Bronchial epithelial cell (primary cell): ENCODE measurements at regions not wholly inside any gene's neighbourhood (a gene's known extent, or its start where the extent isn't known, plus 50 kb on each side); places are given as distances from the start of the nearest gene placed in this dataset.
A peak's percentile ranks its signal among the peaks of the same experiment; 100 is the strongest.

Experiments
- DNase-seq: peaks from one replicate; pipeline ENCODE4 v3.0.0-alpha.2; 2010; ENCODE audit warnings: low read depth
- FAIRE-seq: peaks from 2 replicates; lab custom pipeline; 2011; peaks lifted over from hg19 to GRCh38; lab: Jason Lieb, UNC
- H3K27me3 ChIP-seq: 2 replicates; pipeline ENCODE4 v1.5.1; 2011; ENCODE audit warnings: low read length; ENCODE audit not compliant: control insufficient read depth, insufficient read depth
- H3K36me3 ChIP-seq: 2 replicates; pipeline ENCODE4 v1.5.1; 2011; ENCODE audit warnings: low read length; ENCODE audit not compliant: control insufficient read depth, insufficient read depth
- H3K4me3 ChIP-seq: 2 replicates; pipeline ENCODE4 v1.5.1; 2011; ENCODE audit warnings: mild to moderate bottlenecking, low read depth, low read length, control low read depth
- CTCF ChIP-seq: IDR thresholded peaks from 2 replicates; pipeline ENCODE4 v1.5.1; 2011; ENCODE audit warnings: mild to moderate bottlenecking, moderate library complexity, low read length, control low read depth, inconsistent platforms; ENCODE audit not compliant: insufficient read depth, severe bottlenecking

- TF ChIP-seq CTCF: no peak
- Histone ChIP-seq H3K27me3 (no peaks in the 10 kb centered on the region), H3K4me3 (no peak overlapping the region), H3K36me3 (no peaks in the 10 kb centered on the region)
- FAIRE-seq (no peak), DNase-seq (no peak)
These were observed 425.3 kb downstream of the GPATCH2 start for GRCh38 chr1:217205578-217205977.

- no peak overlapping the region for H3K4me3 ChIP-seq
- DNase-seq (no peak), FAIRE-seq (no peak)
- H3K27me3 ChIP-seq: no peaks in the 10 kb centered on the region
- no peak for TF ChIP-seq CTCF
- no peaks in the 10 kb centered on the region for H3K36me3 ChIP-seq
These were observed 434.3 kb downstream of the GPATCH2 start for GRCh38 chr1:217196616-217197015.

- no peak overlapping the region for H3K4me3 ChIP-seq
- no peaks in the 10 kb centered on the region for H3K36me3 ChIP-seq
- DNase-seq (peak; percentile 65), FAIRE-seq (no peak)
- H3K27me3 ChIP-seq: no peaks in the 10 kb centered on the region
- no peak for TF ChIP-seq CTCF
These were observed 437.7 kb downstream of the GPATCH2 start for GRCh38 chr1:217193151-217193550.

GRCh38 chr1:217191441-217191840, 439.4 kb downstream of the GPATCH2 start:
- Histone ChIP-seq H3K36me3 (no peaks in the 10 kb centered on the region), H3K27me3 (no peaks in the 10 kb centered on the region), H3K4me3 (no peak overlapping the region)
- TF ChIP-seq CTCF: no peak
- DNase-seq (peak; percentile 22), FAIRE-seq (no peak)

GRCh38 chr1:217190359-217190758, 440.5 kb downstream of the GPATCH2 start:
- DNase-seq: no peak
- no peak for FAIRE-seq
- TF ChIP-seq CTCF: no peak

GRCh38 chr1:217189362-217189761, 441.5 kb downstream of the GPATCH2 start:
- Histone ChIP-seq H3K27me3 (no peaks in the 10 kb centered on the region), H3K4me3 (no peak overlapping the region), H3K36me3 (no peaks in the 10 kb centered on the region)
- DNase-seq (no peak), FAIRE-seq (no peak)
- no peak for TF ChIP-seq CTCF

More at GRCh38 chr1:217190359-217190758, 440.5 kb downstream of the GPATCH2 start:
- Histone ChIP-seq H3K27me3 (no peaks in the 10 kb centered on the region), H3K36me3 (no peaks in the 10 kb centered on the region), H3K4me3 (no peak overlapping the region)
